Stimulated activated CD4-positive, alpha-beta T cell treated with anti-CD3 and anti-CD28 coated beads, TNF-alpha, amount 100 ng/mL, for 24 hours (primary cell): ENCODE measurements at regions not wholly inside any gene's neighbourhood (a gene's known extent, or its start where the extent isn't known, plus 50 kb on each side); places are given as distances from the start of the nearest gene placed in this dataset.

ENCODE experiments used
- DNase-seq, 3 experiments: peaks; one replicate each; pipeline ENCODE4 v3.0.0-alpha.2; 2020; ENCODE audit warnings: low read depth in 3 of 3

DNA sequence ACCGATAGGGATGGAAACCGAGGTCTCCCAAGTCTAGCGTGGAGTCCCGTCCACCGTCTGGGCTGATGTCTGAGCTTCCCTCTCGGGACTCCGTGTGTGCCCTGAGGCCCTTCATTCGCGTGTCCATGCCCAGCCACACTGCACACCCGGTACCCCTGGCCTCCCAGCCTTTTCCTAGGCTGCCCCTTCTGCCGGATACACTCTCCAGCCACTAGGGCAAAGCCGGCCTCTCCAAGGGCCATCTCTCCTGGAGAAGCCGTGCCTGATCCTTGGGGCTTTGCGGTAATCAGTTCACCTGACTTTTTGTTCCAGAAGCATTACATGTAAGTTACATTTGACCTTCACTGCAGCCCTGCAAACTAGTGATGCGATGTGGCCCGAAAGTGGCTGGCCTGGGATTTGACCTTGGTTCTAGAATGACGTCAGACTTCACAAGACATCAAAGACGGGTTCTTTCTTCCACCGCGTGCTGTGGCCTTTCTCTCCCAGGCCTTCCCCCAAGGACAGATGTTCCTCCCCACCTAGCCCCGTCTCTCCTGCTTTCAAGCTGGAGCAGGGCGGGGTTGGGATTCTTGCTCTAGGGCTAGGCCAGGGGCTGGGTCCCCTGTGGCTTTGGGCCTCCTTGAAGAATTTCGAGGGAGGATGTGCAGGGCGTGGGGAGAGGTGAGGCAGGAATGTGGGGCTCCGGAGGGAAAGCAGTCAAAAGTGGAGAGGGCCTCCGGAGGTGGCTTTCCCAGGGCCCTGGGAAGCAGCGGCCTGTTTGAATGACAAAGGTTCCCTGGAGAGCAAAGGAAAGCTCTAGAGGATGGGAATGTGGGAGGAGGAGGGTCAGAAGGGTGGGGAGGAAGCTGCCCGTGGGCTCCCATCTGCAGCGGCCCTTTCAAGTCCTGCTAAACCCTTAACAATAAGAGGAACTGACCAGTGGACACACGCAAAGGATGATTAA is 49.7 kb upstream of the SLC2A1 start:
- DNase-seq, result no peak
